SK-N-SH (cell line): ENCODE measurements at regions not wholly inside any gene's neighbourhood (a gene's known extent, or its start where the extent isn't known, plus 50 kb on each side); places are given as distances from the start of the nearest gene placed in this dataset.
"Not testable (repeated sequence)": the region's sequence is repeated elsewhere in the genome, so short reads cannot be mapped to it uniquely, and the experiment has no call there.

Experiments
- CTCF ChIA-PET: fragments of 300-600, 350-600 bp; formaldehyde crosslinking; extraction: SDS; loops from one replicate; lab custom pipeline; 2021; lab: Yijun Ruan, JAX
- POLR2A ChIA-PET: fragments of 350-600 bp; sonication (Branson Sonifier 250); formaldehyde crosslinking; extraction: SDS; loops from one replicate; lab custom pipeline; 2020; ENCODE audit warnings: antibody characterized with exemption, inconsistent platforms; lab: Yijun Ruan, JAX
- DNase-seq: peaks from one replicate; pipeline ENCODE4 v3.0.0; 2012
- H2AFZ ChIP-seq: fragments of 200-600 bp; sonication (generic); 2 replicates; pipeline ENCODE4 v1.8.1; 2016; ENCODE audit warnings: antibody characterized with exemption, mild to moderate bottlenecking, low read depth
- H3F3A ChIP-seq: fragments of 200-600 bp; sonication (generic); replicated peaks from 2 replicates; pipeline ENCODE3; 2016; ENCODE audit warnings: antibody characterized with exemption, mild to moderate bottlenecking; ENCODE audit not compliant: insufficient read depth
- H3K27ac ChIP-seq, 2 experiments: fragments of 200-500 bp in 1 of 2; fragments of 200-600 bp in 1 of 2; sonication (Bioruptor generic) in 1 of 2; sonication (generic), shearing (Covaris generic) in 1 of 2; 2 replicates each; pipeline versions ENCODE4 v1.5.1 to v1.6.1; 2014 to 2016; ENCODE audit warnings: low read depth in 2 of 2, inconsistent platforms in 1 of 2, low read length in 1 of 2, mild to moderate bottlenecking in 1 of 2, mixed read lengths in 1 of 2
- H3K27me3 ChIP-seq: fragments of 200-600 bp; sonication (generic), shearing (Covaris generic); 2 replicates; pipeline ENCODE4 v1.6.1; 2016; ENCODE audit warnings: mixed run types; ENCODE audit not compliant: insufficient read depth
- H3K36me3 ChIP-seq, 2 experiments: fragments of 200-500 bp in 1 of 2; fragments of 200-600 bp in 1 of 2; sonication (Bioruptor generic) in 1 of 2; sonication (generic) in 1 of 2; replicated peaks in 1 of 2; 2 replicates each; pipeline versions ENCODE3 to v1.5.1; 2014 to 2016; ENCODE audit warnings: low read length in 1 of 2, mild to moderate bottlenecking in 1 of 2; ENCODE audit not compliant: insufficient read depth in 2 of 2, control insufficient read depth in 1 of 2
- H3K4me1 ChIP-seq, 2 experiments: fragments of 200-500 bp in 1 of 2; fragments of 200-600 bp in 1 of 2; sonication (Bioruptor generic) in 1 of 2; sonication (generic), shearing (Covaris generic) in 1 of 2; 2 replicates each; pipeline versions ENCODE4 v1.5.1 to v1.6.1; 2014 to 2016; ENCODE audit warnings: low read depth in 1 of 2, low read length in 1 of 2, mixed run types in 1 of 2; ENCODE audit not compliant: insufficient read depth in 2 of 2, control insufficient read depth in 1 of 2
- H3K4me2 ChIP-seq: fragments of 200-600 bp; sonication (generic), shearing (Covaris generic); 2 replicates; pipeline ENCODE4 v1.6.1; 2017; ENCODE audit warnings: mixed run types
- H3K4me3 ChIP-seq, 2 experiments: fragments of 200-500 bp in 1 of 2; fragments of 200-600 bp in 1 of 2; sonication (Bioruptor generic) in 1 of 2; sonication (generic), shearing (Covaris generic) in 1 of 2; 2 replicates each; pipeline versions ENCODE4 v1.5.1 to v1.8.1; 2014 to 2016; ENCODE audit warnings: low read depth in 2 of 2, inconsistent platforms in 1 of 2, low read length in 1 of 2, mild to moderate bottlenecking in 1 of 2, mixed read lengths in 1 of 2, moderate library complexity in 1 of 2
- H3K79me2 ChIP-seq: fragments of 200-600 bp; sonication (generic); 2 replicates; pipeline ENCODE4 v1.8.1; 2017; ENCODE audit warnings: mild to moderate bottlenecking; ENCODE audit not compliant: insufficient read depth
- H3K9ac ChIP-seq: fragments of 200-600 bp; sonication (generic); 2 replicates; pipeline ENCODE4 v1.6.1; 2017; ENCODE audit warnings: mixed run types
- H3K9me2 ChIP-seq: fragments of 200-600 bp; sonication (generic); 2 replicates; pipeline ENCODE4 v1.6.1; 2017; ENCODE audit warnings: mixed run types
- H3K9me3 ChIP-seq: fragments of 200-600 bp; sonication (generic); 2 replicates; pipeline ENCODE4 v1.6.1; 2017; ENCODE audit warnings: mixed run types, mild to moderate bottlenecking, moderate library complexity
- H4K20me1 ChIP-seq: fragments of 200-600 bp; sonication (generic); 2 replicates; pipeline ENCODE4 v1.6.1; 2017; ENCODE audit warnings: mild to moderate bottlenecking, mixed run types; ENCODE audit not compliant: insufficient read depth
- CHD2 ChIP-seq: fragments of 150-350 bp; IDR thresholded peaks from 2 replicates; pipeline ENCODE4 v1.6.1; 2018; ENCODE audit warnings: low read length; ENCODE audit not compliant: partially characterized antibody
- ELF1 ChIP-seq: IDR thresholded peaks from 2 replicates; pipeline ENCODE4 v1.4.0; 2012
- EP300 ChIP-seq, 2 experiments: IDR thresholded peaks; 2 replicates each; pipeline versions ENCODE4 v1.4.0 to v1.6.1; 2012; ENCODE audit warnings: borderline replicate concordance in 1 of 2, low read depth in 1 of 2, low read length in 1 of 2
- FOSL2 ChIP-seq: IDR thresholded peaks from 2 replicates; pipeline ENCODE4 v1.4.0; 2012; ENCODE audit warnings: low read depth, mild to moderate bottlenecking, moderate library complexity, borderline replicate concordance
- FOXJ3 ChIP-seq: sonication (generic); formaldehyde crosslinking; IDR thresholded peaks from 2 replicates; pipeline ENCODE4 v1.5.1; 2020; ENCODE audit warnings: mild to moderate bottlenecking, missing genetic modification reagents
- FOXM1 ChIP-seq: IDR thresholded peaks from 2 replicates; pipeline ENCODE4 v1.4.0; 2012; ENCODE audit warnings: low read depth, mild to moderate bottlenecking
- MAX ChIP-seq: IDR thresholded peaks from 2 replicates; pipeline ENCODE4 v1.4.0; 2012; ENCODE audit warnings: low read depth
- MEF2A ChIP-seq: IDR thresholded peaks from 2 replicates; pipeline ENCODE4 v1.4.0; 2012; ENCODE audit warnings: low read depth, borderline replicate concordance
- RCOR1 ChIP-seq: fragments of 150-350 bp; IDR thresholded peaks from 2 replicates; pipeline ENCODE4 v1.6.1; 2017; ENCODE audit warnings: antibody characterized with exemption, low read length
- RFX5 ChIP-seq: IDR thresholded peaks from 2 replicates; pipeline ENCODE4 v1.6.1; 2012; ENCODE audit warnings: mild to moderate bottlenecking, improper control_type of control experiment, low read length
- RXRA ChIP-seq: IDR thresholded peaks from 2 replicates; pipeline ENCODE4 v1.4.0; 2012; ENCODE audit warnings: low read depth, mild to moderate bottlenecking, borderline replicate concordance
- SIN3A ChIP-seq: IDR thresholded peaks from 2 replicates; pipeline ENCODE4 v1.6.1; 2012; ENCODE audit warnings: low read depth, mild to moderate bottlenecking, low read length, moderate library complexity, borderline replicate concordance
- YY1 ChIP-seq: IDR thresholded peaks from 2 replicates; pipeline ENCODE4 v1.4.0; 2012; ENCODE audit warnings: low read depth, mild to moderate bottlenecking
- ZBTB33 ChIP-seq: IDR thresholded peaks from 2 replicates; pipeline ENCODE4 v1.4.0; 2012; ENCODE audit warnings: low read depth, borderline replicate concordance
- WGBS: methylation state at CpG from one replicate; pipeline ENCODE4 v1.1.6; 2017; ENCODE audit warnings: low lambda C conversion rate; 5-methylcytosine and 5-hydroxymethylcytosine counted together
- TF ChIP-seq, protein P1 (sequence below): fragments of 200-600 bp; sonication (generic); IDR thresholded peaks from 2 replicates; pipeline ENCODE4 v1.6.1; 2017; ENCODE audit warnings: antibody characterized with exemption, mild to moderate bottlenecking, moderate library complexity
- TF ChIP-seq, protein P2 (sequence below): IDR thresholded peaks from 2 replicates; pipeline ENCODE4 v1.4.0; 2012; ENCODE audit warnings: low read depth, borderline replicate concordance

DNA sequence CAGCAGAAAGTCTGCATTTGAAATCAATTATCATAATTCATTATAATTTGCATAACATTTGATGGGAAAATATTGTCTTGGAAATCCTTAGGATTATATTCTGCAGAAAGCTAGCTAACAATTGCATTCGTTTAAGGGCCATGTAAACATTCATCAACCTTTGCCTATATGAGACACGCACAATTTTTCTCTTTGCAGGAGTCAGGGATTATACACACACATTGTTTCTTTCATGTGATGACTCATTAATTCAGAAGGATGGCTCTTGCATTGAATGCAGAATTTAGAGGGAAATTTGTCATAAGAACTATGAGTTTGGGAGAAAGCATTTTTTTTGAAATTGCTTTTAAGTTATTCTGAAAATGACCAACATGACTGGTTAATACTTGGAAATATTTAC lies 844.7 kb downstream of the DIPK2A start:
- ChIA-PET CTCF (no interaction called here), POLR2A (no interaction called here)
- no peak for DNase-seq
- H4K20me1 ChIP-seq = no peaks in the 10 kb centered on the region
- H3F3A ChIP-seq = no peaks in the 10 kb centered on the region
- H3K36me3 ChIP-seq = no peaks in the 10 kb centered on the region
- no peaks in the 10 kb centered on the region for H3K9me2 ChIP-seq
- H3K4me1 ChIP-seq = no peaks in the 10 kb centered on the region
- no peak for TF ChIP-seq ZBTB33
- no peak for TF ChIP-seq CHD2
- TF ChIP-seq MAX = no peak
- TF ChIP-seq MEF2A = no peak
- no peak for TF ChIP-seq RXRA
- no peak for TF ChIP-seq RCOR1
- TF ChIP-seq FOXJ3 (CRISPR knock-in tag) = no peak
- no peak for TF ChIP-seq FOXM1
- no peak for TF ChIP-seq SIN3A
- no peak for TF ChIP-seq ELF1
- no peak for TF ChIP-seq FOSL2
- TF ChIP-seq, protein P1, sequence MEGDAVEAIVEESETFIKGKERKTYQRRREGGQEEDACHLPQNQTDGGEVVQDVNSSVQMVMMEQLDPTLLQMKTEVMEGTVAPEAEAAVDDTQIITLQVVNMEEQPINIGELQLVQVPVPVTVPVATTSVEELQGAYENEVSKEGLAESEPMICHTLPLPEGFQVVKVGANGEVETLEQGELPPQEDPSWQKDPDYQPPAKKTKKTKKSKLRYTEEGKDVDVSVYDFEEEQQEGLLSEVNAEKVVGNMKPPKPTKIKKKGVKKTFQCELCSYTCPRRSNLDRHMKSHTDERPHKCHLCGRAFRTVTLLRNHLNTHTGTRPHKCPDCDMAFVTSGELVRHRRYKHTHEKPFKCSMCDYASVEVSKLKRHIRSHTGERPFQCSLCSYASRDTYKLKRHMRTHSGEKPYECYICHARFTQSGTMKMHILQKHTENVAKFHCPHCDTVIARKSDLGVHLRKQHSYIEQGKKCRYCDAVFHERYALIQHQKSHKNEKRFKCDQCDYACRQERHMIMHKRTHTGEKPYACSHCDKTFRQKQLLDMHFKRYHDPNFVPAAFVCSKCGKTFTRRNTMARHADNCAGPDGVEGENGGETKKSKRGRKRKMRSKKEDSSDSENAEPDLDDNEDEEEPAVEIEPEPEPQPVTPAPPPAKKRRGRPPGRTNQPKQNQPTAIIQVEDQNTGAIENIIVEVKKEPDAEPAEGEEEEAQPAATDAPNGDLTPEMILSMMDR = no peak
- TF ChIP-seq RFX5 = no peak
- no peak for TF ChIP-seq EP300 (IDR thresholded peaks at IDR 0.05; ENCODE audit: borderline replicate concordance in 1 of 2, low read depth in 1 of 2, low read length in 1 of 2)
- WGBS = 10% methylated on average over 2 of the region's 2 CpGs
- H3K4me3 ChIP-seq = no peak overlapping the region
- no peaks in the 10 kb centered on the region for H3K79me2 ChIP-seq
- H3K9ac ChIP-seq = no peak overlapping the region
- no peak overlapping the region for H3K27ac ChIP-seq
- H3K27me3 ChIP-seq = no peaks in the 10 kb centered on the region
- no peak overlapping the region for H2AFZ ChIP-seq
- no peak overlapping the region for H3K4me2 ChIP-seq
- H3K9me3 ChIP-seq = no peaks in the 10 kb centered on the region

- Histone ChIP-seq H3K79me2 (no peaks in the 10 kb centered on the region), H2AFZ (no peak overlapping the region), H3K27ac (no peak overlapping the region), H3K4me2 (no peak overlapping the region), H3K4me3 (no peak overlapping the region), H3K4me1 (no peaks in the 10 kb centered on the region), H3K9me3 (no peaks in the 10 kb centered on the region), H3K9me2 (no peaks in the 10 kb centered on the region), H3F3A (no peaks in the 10 kb centered on the region), H3K9ac (no peak overlapping the region), H4K20me1 (no peaks in the 10 kb centered on the region), H3K27me3 (no peaks in the 10 kb centered on the region), H3K36me3 (no peaks in the 10 kb centered on the region)
- ChIA-PET CTCF (no interaction called here), POLR2A (no interaction called here)
- no peak for DNase-seq
- no peak for TF ChIP-seq FOSL2
- TF ChIP-seq EP300 (IDR thresholded peaks at IDR 0.05; ENCODE audit: borderline replicate concordance in 1 of 2, low read depth in 1 of 2, low read length in 1 of 2) = no peak
- no peak for TF ChIP-seq RCOR1
- TF ChIP-seq, protein P2, sequence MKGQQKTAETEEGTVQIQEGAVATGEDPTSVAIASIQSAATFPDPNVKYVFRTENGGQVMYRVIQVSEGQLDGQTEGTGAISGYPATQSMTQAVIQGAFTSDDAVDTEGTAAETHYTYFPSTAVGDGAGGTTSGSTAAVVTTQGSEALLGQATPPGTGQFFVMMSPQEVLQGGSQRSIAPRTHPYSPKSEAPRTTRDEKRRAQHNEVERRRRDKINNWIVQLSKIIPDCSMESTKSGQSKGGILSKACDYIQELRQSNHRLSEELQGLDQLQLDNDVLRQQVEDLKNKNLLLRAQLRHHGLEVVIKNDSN = no peak
- no peak for TF ChIP-seq YY1
- TF ChIP-seq CHD2 = no peak
- TF ChIP-seq ZBTB33 = no peak
- TF ChIP-seq, all 33 proteins: peak for 0
Observed at GRCh38 chr3:144818973-144819372, 847.4 kb downstream of the DIPK2A start.

GRCh38 chr3:144820232-144820631 lies 848.6 kb downstream of the DIPK2A start:
- H3K9me3 ChIP-seq, H2AFZ ChIP-seq, H4K20me1 ChIP-seq, H3K36me3 ChIP-seq, H3F3A ChIP-seq, H3K27ac ChIP-seq, H3K4me2 ChIP-seq, H3K4me3 ChIP-seq, DNase-seq, H3K27me3 ChIP-seq, CTCF ChIA-PET, H3K79me2 ChIP-seq, H3K4me1 ChIP-seq, H3K9me2 ChIP-seq, H3K9ac ChIP-seq, POLR2A ChIA-PET: not testable (repeated sequence)
- WGBS = 0% methylated on average over 2 of the region's 2 CpGs
